Stomach (tissue), 4 donors: ENCODE measurements at regions not wholly inside any gene's neighbourhood (a gene's known extent, or its start where the extent isn't known, plus 50 kb on each side); places are given as distances from the start of the nearest gene placed in this dataset.

Experiments
- POLR2A ChIP-seq, 4 donors: fragments of 450-650 bp; IDR thresholded peaks; one replicate each; pipeline ENCODE4 v1.6.1; 2016; ENCODE audit warnings: antibody characterized with exemption in 4 of 4, control low read depth in 2 of 4, mild to moderate bottlenecking in 1 of 4, moderate library complexity in 1 of 4
- POLR2AphosphoS5 ChIP-seq, 3 donors: sonication (generic); formaldehyde crosslinking; IDR thresholded peaks; one replicate each; pipeline ENCODE4 v1.6.1; 2016; ENCODE audit warnings: antibody characterized with exemption in 3 of 3
- TF ChIP-seq, protein P1 (sequence below), 7 experiments: fragments of 450-650 bp in 4 of 7; fragments of 200-600 bp in 3 of 7; sonication (generic) in 3 of 7; IDR thresholded peaks; one replicate each; pipeline ENCODE4 v1.5.1; 2016 to 2019; ENCODE audit warnings: antibody characterized with exemption in 7 of 7, control low read depth in 2 of 7, mild to moderate bottlenecking in 1 of 7

DNA sequence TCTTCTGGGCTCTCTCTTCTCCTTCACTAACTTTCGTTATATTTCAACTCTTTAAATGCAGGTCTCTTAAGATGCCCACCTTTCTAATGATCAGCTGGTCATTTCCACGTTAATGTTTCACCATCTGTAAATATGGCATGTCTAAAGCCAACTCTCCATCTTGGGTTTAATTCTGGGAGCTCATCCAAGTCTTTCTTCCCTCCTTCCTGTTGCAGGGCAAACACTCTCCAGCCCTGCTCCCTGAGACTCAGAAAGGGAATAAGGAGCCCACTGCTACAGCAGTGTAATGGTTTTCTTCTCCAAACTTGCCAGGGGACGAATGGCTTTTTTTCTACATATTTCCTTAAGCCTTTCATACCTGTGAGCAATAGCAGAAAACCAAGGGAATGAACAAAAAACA lies 73.3 kb upstream of the SOX1 start:
- TF ChIP-seq, protein P1, sequence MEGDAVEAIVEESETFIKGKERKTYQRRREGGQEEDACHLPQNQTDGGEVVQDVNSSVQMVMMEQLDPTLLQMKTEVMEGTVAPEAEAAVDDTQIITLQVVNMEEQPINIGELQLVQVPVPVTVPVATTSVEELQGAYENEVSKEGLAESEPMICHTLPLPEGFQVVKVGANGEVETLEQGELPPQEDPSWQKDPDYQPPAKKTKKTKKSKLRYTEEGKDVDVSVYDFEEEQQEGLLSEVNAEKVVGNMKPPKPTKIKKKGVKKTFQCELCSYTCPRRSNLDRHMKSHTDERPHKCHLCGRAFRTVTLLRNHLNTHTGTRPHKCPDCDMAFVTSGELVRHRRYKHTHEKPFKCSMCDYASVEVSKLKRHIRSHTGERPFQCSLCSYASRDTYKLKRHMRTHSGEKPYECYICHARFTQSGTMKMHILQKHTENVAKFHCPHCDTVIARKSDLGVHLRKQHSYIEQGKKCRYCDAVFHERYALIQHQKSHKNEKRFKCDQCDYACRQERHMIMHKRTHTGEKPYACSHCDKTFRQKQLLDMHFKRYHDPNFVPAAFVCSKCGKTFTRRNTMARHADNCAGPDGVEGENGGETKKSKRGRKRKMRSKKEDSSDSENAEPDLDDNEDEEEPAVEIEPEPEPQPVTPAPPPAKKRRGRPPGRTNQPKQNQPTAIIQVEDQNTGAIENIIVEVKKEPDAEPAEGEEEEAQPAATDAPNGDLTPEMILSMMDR (IDR thresholded peaks at IDR 0.05) = no peak
- TF ChIP-seq POLR2AphosphoS5 (IDR thresholded peaks at IDR 0.05) = no peak
- TF ChIP-seq POLR2A (IDR thresholded peaks at IDR 0.05) = no peak
